ENCODE measurements at regions not wholly inside any gene's neighbourhood (a gene's known extent, or its start where the extent isn't known, plus 50 kb on each side); places are given as distances from the start of the nearest gene placed in this dataset.

- H3K79me2 ChIP-seq (replicated peaks; ENCODE audit: insufficient read depth): no peaks in the 10 kb centered on the region
- peak overlapping the region; percentile 1; the same call in 1 of the 2 replicates for H2AFZ ChIP-seq
- Mint-ChIP-seq H3K9me3 (peaks cover 11% of the 10 kb centered on the region; the same call in 2 of the 3 replicates), H3K27ac (peak overlapping the region; percentile 87), H3K4me1 (peaks cover 28% of the 10 kb centered on the region), H3K36me3 (ENCODE audit: low read depth) (peaks cover 5% of the 10 kb centered on the region; the same call in 2 of the 3 replicates), H3K4me3 (no peak overlapping the region; the same call in 2 of the 3 replicates), H3K27me3 (ENCODE audit: insufficient read depth, low read depth, poor library complexity) (peaks cover 4% of the 10 kb centered on the region)
- no peaks in the 10 kb centered on the region for H3F3A ChIP-seq (replicated peaks; ENCODE audit: low read depth)
- H3K4me3 ChIP-seq: no peak overlapping the region
- peaks cover 8% of the 10 kb centered on the region for H3K4me1 ChIP-seq (ENCODE audit: insufficient read depth)
- TF ChIP-seq EZH2 (IDR thresholded peaks at IDR 0.05; ENCODE audit: low read depth, unreplicated experiment) (no peak), ZNF462 (CRISPR knock-in tag; IDR thresholded peaks at IDR 0.05) (no peak), STAT1 (IDR thresholded peaks at IDR 0.05; ENCODE audit: unreplicated experiment) (no peak)
- TF ChIP-seq, protein P1, sequence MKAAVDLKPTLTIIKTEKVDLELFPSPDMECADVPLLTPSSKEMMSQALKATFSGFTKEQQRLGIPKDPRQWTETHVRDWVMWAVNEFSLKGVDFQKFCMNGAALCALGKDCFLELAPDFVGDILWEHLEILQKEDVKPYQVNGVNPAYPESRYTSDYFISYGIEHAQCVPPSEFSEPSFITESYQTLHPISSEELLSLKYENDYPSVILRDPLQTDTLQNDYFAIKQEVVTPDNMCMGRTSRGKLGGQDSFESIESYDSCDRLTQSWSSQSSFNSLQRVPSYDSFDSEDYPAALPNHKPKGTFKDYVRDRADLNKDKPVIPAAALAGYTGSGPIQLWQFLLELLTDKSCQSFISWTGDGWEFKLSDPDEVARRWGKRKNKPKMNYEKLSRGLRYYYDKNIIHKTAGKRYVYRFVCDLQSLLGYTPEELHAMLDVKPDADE (IDR thresholded peaks at IDR 0.05): no peak
- no peaks in the 10 kb centered on the region for H4K20me1 ChIP-seq (replicated peaks; ENCODE audit: insufficient read depth)
- ATAC-seq: peak; percentile 81
- peak; percentile 70 for DNase-seq (ENCODE audit: low spot score)
- H3K36me3 ChIP-seq (ENCODE audit: insufficient read depth): no peaks in the 10 kb centered on the region
- peaks cover 17% of the 10 kb centered on the region for H3K9me2 ChIP-seq (ENCODE audit: insufficient read depth)
- H3K27me3 ChIP-seq (ENCODE audit: insufficient read depth): no peaks in the 10 kb centered on the region
- peak overlapping the region; percentile 6 for H3K4me2 ChIP-seq
- peak overlapping the region; percentile 73 for H3K27ac ChIP-seq (ENCODE audit: low read depth)
These were observed 180.4 kb downstream of the FAM124B start for GRCh38 chr2:224221455-224221913.
